ENCODE measurements at regions not wholly inside any gene's neighbourhood (a gene's known extent, or its start where the extent isn't known, plus 50 kb on each side); places are given as distances from the start of the nearest gene placed in this dataset.

- no peaks in the 10 kb centered on the region for H4K20me1 ChIP-seq (replicated peaks; ENCODE audit: control insufficient read depth, extremely low read depth, insufficient read depth, low read length)
- no TSS peak for BruUV-seq (replicated peaks)
- TF ChIP-seq CTCF (IDR thresholded peaks at IDR 0.05; ENCODE audit: extremely low read depth in 1 of 2, insufficient read depth in 1 of 2, low read depth in 1 of 2, low read length in 2 of 2) (no peak), GATA2 (IDR thresholded peaks at IDR 0.05; ENCODE audit: insufficient read depth, insufficient read length, low read depth, low read length) (no peak), POLR2A (IDR thresholded peaks at IDR 0.05; ENCODE audit: low read depth, low read length) (no peak), MAX (IDR thresholded peaks at IDR 0.05; ENCODE audit: insufficient read depth, insufficient read length) (no peak), EZH2 (IDR thresholded peaks at IDR 0.05; ENCODE audit: borderline replicate concordance, low read depth, low read length, severe bottlenecking) (no peak), FOS (IDR thresholded peaks at IDR 0.05; ENCODE audit: borderline replicate concordance, insufficient read depth, low read length) (no peak), MYC (IDR thresholded peaks at IDR 0.05; ENCODE audit: low read depth, low read length) (no peak), JUN (IDR thresholded peaks at IDR 0.05; ENCODE audit: borderline replicate concordance, insufficient read depth, insufficient read length, low read depth) (no peak), POLR2AphosphoS5 (IDR thresholded peaks at IDR 0.05; ENCODE audit: insufficient read depth, low read depth, low read length) (no peak)
- H3K4me3 ChIP-seq (replicated peaks in 1 of 3; ENCODE audit: insufficient read depth in 1 of 3, low read depth in 1 of 3, low read length in 3 of 3), result no peak overlapping the region
- DNase-seq (ENCODE audit: low read depth, low spot score) (no peak), FAIRE-seq (no peak)
- no peak overlapping the region for H3K4me2 ChIP-seq (ENCODE audit: insufficient read depth, low read length)
- H2AFZ ChIP-seq (ENCODE audit: low read depth, low read length), result no peak overlapping the region
- dilution Hi-C loops (cut with MboI; ENCODE audit: extremely low pct_ligation_motif_present, low sequenced_read_pairs) (no loop called here), intact Hi-C loops (cut with micrococcal nuclease) (no loop called here)
- H3K27ac ChIP-seq (ENCODE audit: insufficient read depth, low read depth, low read length), result no peak overlapping the region
- CTCF ChIA-PET, result no interaction called here
- POLR2A ChIA-PET, result no interaction called here
- no peak overlapping the region for H3K9ac ChIP-seq (replicated peaks; ENCODE audit: extremely low read depth, insufficient read depth, low read length)
- no peaks in the 10 kb centered on the region for H3K9me1 ChIP-seq (replicated peaks; ENCODE audit: control insufficient read depth, extremely low read depth, insufficient read depth, low read length)
- H3K79me2 ChIP-seq (ENCODE audit: control insufficient read depth, insufficient read depth, low read length), result no peaks in the 10 kb centered on the region
- no peaks in the 10 kb centered on the region for H3K36me3 ChIP-seq (ENCODE audit: control insufficient read depth in 2 of 2, extremely low read depth in 1 of 2, insufficient read depth in 2 of 2, low read length in 2 of 2)
- no peaks in the 10 kb centered on the region for H3K4me1 ChIP-seq (ENCODE audit: control insufficient read depth, extremely low read depth, insufficient read depth, low read length)
- H3K27me3 ChIP-seq (ENCODE audit: control insufficient read depth in 2 of 2, insufficient read depth in 2 of 2, low read length in 2 of 2), result no peaks in the 10 kb centered on the region
- H3K9me3 ChIP-seq (replicated peaks; ENCODE audit: control insufficient read depth, insufficient read depth, low read length), result no peaks in the 10 kb centered on the region
Observed at GRCh38 chr14:98348505-98348904, 923.5 kb downstream of the BCL11B start.
